ENCODE measurements at regions not wholly inside any gene's neighbourhood (a gene's known extent, or its start where the extent isn't known, plus 50 kb on each side); places are given as distances from the start of the nearest gene placed in this dataset.

DNA sequence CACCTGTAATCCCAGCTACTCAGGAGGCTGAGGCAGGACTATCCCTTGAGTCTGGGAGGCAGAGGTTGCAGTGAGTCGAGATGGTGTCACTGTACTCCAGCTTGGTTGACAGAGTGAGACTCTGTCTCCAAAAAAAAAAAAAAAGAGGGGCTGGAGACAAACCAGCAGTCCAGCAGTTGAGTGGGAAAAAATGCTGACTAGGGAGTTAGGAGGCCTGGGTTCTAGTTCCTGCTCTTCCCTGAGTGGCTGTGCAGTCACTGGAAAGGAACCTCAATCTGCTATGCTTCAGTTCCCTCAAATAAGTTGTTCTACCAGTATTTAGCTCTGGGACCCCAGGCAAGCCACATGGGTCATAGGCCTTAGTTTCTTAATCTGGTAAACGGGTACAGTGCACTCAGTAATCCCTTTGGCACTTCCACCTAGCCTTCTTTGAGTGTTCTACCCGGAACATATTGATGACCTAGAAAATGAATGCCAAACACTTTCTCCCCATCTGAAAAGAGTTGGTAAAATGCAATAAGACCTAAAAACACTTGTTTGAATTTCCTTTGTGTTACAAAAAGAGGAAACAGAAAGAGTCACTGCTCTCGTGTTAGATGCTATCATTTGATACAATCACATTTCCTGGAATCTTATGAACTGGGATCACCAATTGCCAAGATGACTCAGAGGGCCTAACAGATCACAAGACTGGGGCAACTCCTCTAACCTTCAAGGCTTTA lies 99.3 kb upstream of the EGFL6 start:
- TF ChIP-seq, protein P1, sequence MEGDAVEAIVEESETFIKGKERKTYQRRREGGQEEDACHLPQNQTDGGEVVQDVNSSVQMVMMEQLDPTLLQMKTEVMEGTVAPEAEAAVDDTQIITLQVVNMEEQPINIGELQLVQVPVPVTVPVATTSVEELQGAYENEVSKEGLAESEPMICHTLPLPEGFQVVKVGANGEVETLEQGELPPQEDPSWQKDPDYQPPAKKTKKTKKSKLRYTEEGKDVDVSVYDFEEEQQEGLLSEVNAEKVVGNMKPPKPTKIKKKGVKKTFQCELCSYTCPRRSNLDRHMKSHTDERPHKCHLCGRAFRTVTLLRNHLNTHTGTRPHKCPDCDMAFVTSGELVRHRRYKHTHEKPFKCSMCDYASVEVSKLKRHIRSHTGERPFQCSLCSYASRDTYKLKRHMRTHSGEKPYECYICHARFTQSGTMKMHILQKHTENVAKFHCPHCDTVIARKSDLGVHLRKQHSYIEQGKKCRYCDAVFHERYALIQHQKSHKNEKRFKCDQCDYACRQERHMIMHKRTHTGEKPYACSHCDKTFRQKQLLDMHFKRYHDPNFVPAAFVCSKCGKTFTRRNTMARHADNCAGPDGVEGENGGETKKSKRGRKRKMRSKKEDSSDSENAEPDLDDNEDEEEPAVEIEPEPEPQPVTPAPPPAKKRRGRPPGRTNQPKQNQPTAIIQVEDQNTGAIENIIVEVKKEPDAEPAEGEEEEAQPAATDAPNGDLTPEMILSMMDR (IDR thresholded peaks at IDR 0.05) = no peak
- no peak for TF ChIP-seq POLR2A (IDR thresholded peaks at IDR 0.05)

Data from vagina (tissue), 2 donors.